PC-9 (cell line): ENCODE measurements at regions not wholly inside any gene's neighbourhood (a gene's known extent, or its start where the extent isn't known, plus 50 kb on each side); places are given as distances from the start of the nearest gene placed in this dataset.

ENCODE experiments used
- CTCF ChIP-seq: fragments of 200-600 bp; sonication (generic); conservative IDR thresholded peaks from 2 replicates; pipeline ENCODE4 v1.6.1; 2017; ENCODE audit warnings: mixed run types, antibody characterized with exemption, mild to moderate bottlenecking, moderate library complexity
- EZH2 ChIP-seq: fragments of 200-600 bp; sonication (generic); IDR thresholded peaks from 2 replicates; pipeline ENCODE4 v1.8.0; 2017; ENCODE audit warnings: antibody characterized with exemption, low read depth

- TF ChIP-seq CTCF (no peak), EZH2 (no peak)
Measured at GRCh38 chr5:135269199-135269598, 129.8 kb downstream of the MACROH2A1 start.
